ENCODE measurements at regions not wholly inside any gene's neighbourhood (a gene's known extent, or its start where the extent isn't known, plus 50 kb on each side); places are given as distances from the start of the nearest gene placed in this dataset.

- DNase-seq = no peak
These were observed 481.5 kb downstream of the BCOR start for GRCh38 chrX:39616098-39616729.

GRCh38 chrX:39616731-39617130, 481.0 kb downstream of the BCOR start:
- DNase-seq = no peak

- DNase-seq = no peak
These were observed 479.6 kb downstream of the BCOR start for GRCh38 chrX:39618178-39618577.

DNA sequence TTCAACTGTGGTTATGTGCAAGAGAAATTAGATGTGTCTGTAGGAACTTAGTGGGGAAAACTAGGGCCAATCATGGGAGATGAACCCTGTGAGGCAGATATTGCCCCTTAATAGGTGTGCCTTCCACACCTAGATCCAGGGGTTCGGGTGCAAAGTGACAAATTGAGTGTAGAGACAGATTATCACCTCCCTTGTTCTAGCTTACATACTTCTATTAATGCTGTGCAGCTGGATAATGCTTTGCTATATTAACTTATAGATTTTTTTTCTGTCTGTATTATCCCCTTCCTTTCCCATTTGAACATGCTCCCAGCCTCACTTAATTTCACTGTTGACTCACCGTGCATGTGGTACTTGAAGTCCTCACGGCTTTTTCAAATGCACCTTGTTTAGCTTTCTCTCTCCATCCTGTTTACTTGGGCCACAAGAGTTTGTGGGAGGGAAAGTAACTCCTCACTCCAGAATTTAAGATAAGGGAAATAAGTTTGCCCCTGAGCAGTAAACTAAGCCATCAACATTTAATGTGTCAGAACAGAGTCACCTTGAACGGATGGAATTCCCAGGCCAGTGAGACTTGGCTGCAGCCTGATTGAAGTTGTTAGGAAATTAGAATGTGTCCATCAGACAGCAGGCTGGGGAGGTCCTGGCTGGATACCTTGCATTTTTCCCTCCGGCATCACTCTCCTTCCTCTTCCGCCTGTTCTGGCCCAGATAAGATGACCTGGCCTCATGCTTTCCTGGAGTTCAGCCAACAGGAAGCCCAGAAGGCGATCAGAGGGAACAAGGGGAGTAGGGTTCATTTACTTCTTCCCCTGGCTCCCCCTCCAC, 478.4 kb downstream of the BCOR start:
- no peak for DNase-seq

GRCh38 chrX:39624166-39624565, 473.6 kb downstream of the BCOR start:
- no peak for DNase-seq

DNA sequence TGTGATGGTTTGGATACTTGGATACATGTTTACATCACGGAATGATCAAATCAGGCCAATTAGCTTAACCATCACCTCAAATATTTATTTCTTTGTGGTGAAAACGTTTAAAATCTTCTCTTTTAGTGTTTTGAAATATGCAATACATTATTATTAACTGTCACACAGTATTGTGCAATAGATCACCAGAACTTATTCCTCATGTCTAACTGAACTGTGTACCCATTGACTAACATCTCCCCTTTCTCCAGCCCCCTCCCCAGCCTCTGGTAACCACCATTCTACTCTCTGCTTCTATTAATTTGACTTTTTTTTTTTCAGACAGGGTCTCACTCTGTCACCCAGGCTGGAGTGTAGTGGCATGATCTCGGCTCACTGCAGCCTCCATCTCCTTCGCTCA, 471.9 kb downstream of the BCOR start:
- DNase-seq = no peak

- no peak for DNase-seq
These were observed 471.0 kb downstream of the BCOR start for GRCh38 chrX:39626749-39627148.

GRCh38 chrX:39627257-39627656, 470.5 kb downstream of the BCOR start:
- DNase-seq = no peak

DNA sequence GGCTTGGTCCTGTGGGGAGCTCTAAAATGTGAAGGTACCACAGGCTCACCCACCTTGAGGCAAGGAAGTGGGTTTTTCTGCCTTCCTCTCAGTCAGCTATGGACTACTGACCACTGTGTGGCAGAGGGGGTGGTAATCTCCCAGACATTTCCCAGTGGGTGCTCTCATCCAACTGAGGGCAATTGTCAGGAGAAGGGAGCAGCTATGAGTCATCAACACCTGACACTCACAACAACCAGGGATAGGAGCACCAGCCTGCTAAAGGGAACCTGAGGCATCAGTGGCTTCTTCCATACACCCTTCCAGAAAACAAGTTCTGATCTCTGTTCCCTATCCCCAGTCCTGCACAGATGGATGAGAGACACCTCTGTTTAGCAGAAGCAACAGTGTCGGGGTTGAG, 468.8 kb downstream of the BCOR start:
- DNase-seq = no peak

- DNase-seq = no peak
These were observed 467.4 kb downstream of the BCOR start for GRCh38 chrX:39630344-39630743.

DNA sequence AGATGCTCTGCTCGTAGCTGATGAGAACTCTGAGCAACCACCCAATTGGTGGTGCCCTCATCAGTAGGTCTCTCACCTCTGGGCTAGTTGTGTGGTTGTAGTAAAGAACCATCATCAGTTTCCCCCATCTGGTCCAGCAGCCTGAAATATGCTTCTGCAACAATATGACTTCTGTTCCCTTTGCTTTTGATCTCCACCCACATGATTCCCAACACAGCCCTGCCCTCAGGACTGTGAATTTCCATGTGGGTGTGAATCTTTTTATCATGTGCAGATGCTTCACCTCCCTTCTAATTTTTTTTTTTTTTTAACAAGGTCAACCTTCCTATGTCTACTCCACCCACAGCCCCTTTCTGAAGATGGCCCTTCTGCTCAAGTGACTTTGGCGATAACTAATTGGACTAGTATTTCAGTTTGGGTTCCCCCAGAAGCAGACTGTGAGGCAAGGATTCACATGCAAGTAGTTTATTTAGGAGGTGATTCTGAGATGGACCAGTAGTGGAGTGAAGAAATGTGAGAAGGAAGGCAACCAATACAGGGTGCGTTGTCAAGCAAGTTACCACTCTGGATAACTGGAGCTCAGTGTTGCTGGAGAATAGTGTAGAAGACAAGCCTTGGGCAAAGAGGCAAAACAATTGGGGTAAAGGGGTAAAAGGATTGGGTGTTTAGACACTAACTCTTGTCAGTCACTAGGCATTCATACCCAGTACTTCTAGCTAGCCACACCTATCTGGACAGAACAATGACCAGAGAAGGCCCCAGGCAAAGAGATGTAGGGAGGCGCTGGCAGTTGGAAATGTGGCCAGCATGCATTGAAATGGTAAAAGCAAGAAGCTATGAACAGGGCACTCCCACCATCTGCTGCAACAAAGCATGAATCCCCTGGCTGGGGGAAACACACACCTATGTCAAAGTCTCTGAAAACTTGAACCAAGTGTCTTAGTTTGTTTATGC, 466.2 kb downstream of the BCOR start:
- DNase-seq = no peak

GRCh38 chrX:39633293-39633692, 464.5 kb downstream of the BCOR start:
- no peak for DNase-seq

DNA sequence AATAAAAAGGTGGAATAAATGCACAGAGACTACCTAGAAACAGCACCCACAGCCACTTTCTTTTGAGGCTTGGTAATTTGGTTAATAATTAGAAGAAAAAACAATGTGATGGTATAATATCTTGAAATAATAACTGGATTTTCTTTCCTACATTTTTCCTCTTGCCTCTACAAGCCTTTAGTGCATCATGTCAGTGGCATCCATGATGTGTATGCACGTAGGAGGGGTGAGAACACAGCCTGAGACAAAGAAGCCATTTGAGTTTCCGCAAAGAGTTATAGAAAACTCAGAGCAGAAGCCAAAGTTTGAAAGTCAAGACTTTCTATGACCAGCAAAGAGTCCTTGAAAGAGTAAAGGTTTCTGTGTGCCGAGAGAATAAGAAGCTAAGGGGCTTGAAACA, 461.3 kb downstream of the BCOR start:
- DNase-seq = no peak

GRCh38 chrX:39638526-39638925, 459.2 kb downstream of the BCOR start:
- no peak for DNase-seq

DNA sequence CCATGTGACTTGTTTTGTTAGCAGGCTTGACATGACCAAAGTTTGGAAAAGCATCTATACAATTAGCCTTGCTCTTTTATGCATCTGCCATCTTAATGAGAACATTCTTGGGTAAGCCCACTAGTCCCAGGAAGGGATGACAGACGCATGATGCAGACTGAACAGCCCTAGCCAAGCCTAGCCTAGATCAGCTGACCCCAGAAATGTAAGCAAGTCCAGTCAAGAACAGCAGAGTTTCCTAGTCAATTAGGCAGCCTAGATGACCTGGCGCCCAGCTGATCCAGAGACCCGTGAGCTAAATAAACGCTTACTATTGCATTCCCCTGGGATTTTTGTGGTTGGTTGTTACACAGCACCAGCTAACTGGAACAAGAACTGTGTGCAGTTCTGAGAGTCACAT, 457.9 kb downstream of the BCOR start:
- DNase-seq = no peak

DNA sequence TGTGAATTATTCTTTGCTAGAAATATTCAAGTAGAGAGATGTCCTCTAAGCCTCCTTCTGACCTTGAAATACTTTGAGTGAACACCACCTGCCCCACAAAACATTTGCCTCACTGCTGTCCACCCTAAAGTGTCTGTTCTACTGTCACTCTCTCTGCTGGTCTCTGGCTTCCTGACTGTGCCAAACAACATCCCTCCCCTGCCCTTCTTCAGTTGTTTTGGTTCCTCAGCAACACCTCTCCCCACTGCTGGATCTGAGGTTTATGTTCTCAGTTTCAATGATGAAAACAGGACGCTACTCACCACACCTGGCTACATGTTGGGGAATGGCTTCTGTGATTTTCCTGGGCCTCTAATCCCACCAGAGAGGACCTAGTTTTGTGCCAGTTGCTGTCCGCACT, 456.9 kb downstream of the BCOR start:
- DNase-seq = no peak

- DNase-seq = no peak
These were observed 455.7 kb downstream of the BCOR start for GRCh38 chrX:39642071-39642470.

DNA sequence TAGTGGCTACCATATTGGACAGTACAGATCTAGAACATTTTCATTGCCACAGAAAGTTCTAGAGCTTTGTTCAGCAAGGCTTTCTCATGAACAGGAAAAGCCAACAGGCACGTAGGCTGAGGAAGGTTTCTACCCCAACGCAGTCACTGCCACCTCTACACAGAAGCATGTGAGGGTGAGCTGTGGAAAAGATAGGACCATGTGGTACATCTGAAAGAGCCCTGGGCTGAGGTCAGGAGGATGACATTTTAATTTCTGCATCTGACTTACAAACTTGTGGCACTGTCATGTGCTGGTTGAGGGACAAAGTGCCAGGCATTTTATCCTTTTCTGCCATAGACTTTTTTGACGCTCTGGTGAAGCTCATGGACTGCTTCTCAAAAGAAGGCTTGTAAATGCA, 454.2 kb downstream of the BCOR start:
- no peak for DNase-seq

- DNase-seq = no peak
These were observed 452.4 kb downstream of the BCOR start for GRCh38 chrX:39645178-39645895.

DNA sequence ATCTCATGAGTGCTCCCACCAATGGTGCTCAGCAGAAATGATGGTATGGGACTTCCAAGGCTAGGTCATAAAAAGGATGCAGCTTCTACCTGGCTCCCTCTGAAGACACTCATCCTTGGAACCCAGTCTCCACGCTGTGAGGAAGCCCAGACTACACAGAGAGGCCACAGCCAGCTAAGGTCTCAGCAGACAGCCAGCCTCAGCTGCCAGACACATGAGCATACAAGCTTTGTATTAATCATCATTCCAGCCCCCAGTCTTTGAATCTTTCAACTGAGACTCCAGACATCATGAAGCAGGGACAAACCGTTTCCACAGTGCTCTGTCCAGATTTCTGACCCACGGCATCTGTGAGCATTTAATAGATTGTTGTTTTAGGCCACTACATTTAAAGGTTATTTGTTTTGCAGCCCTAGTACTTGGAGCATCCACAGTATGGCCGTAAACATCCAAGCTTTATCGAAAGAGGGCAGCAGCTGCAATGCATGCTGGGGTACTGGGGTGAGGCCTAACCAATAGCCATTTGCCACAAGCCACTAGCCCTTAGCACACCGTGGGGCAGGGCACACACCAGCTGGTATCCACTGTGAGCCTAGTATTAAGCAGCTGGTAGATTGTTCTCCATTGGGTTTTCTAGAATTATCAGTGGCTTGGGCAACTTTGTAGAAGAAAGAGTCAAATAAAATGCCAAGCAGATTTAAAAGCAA, 449.1 kb downstream of the BCOR start:
- no peak for DNase-seq

DNA sequence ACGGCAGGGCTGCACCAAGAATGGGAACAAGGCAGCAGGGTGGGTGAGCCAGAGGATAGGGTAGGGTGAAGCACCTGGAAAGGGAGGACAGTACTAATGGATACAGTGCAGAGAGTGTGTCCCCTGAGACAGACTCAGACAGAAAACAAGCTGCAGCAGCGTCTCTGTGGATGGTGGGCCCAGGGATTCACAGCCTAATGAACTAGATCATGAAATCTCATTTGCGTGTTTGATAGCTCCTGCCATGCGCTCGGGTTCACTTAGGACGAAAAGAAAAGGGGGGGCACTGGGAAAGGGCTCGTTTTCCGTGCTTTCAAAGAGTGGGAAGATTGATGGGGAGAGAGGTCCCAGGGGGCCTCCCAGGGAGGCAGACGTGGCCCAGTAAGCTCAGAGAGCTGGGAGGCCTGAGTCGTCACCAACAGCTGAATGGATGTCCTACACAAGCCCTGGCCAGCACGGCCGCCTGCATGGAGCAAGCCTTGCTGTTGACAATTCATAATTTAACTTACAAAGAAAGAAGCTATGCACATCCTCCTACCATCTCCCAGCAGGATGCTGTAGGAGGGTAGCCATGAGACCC, 446.9 kb downstream of the BCOR start:
- DNase-seq = no peak

GRCh38 chrX:39652336-39652735, 445.4 kb downstream of the BCOR start:
- peak in 1 of 2 donors; percentile 2 for DNase-seq

Data from CD4-positive, alpha-beta T cell treated with Interleukin-1 beta for 1 hour (primary cell).